ENCODE measurements at regions not wholly inside any gene's neighbourhood (a gene's known extent, or its start where the extent isn't known, plus 50 kb on each side); places are given as distances from the start of the nearest gene placed in this dataset.
"Not testable (repeated sequence)": the region's sequence is repeated elsewhere in the genome, so short reads cannot be mapped to it uniquely, and the experiment has no call there.

DNA sequence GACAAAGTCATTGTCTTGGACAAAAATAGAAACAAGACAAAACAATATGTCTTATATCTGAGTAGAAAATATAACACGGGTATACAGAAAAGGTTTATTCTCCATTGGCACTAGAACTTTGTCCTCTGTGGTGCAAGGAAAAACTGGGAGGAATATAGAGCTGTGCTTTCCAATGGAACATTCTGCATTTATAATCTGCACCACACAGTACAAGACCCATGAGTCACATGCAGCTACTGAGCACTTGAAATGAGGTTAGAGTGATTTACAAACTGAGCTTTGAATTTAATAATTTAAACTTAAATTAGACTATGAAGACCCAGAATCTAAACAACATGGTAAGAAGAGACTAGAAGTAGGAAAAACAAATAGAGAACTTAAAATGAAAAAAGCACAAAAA lies 86.1 kb downstream of the RAP2A start:
- DNase-seq = no peak

DNA sequence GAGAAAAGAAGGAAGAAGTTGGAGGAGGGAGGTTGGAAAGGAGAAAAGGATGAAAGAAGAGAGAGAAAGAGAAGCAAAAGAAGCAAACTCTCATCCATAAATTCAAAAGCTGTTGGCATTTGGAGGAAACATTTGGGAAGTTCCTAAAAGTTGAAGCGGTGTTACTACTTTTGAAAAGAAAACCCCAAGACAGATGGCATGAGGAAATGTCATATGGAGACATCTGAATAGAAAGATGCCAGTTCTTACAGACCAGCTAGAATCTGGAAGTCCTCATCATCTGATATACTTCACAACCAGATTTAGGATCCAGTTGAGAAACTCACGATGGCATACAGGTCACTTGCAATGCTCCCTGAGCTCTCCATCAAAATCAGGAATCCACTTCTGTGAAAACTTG lies 86.9 kb downstream of the RAP2A start:
- DNase-seq = no peak

DNA sequence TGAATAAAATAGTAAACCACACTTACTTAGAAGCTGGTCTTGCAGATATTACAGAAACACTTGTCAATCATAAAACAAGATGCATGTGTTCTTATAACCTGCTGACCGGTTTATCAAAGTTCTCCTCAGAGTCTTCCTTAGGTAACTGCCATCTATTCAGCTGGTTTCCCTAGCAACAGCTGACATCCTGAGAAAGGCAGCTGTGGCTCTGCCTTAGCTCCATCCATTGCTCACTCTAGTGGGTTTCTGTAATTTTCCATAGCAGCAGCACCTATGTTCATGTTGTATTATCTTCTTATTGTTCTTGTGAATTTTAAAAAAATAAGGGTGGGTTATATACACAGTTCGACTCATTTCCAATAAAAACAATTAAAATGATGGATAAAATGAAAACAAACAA lies 87.8 kb downstream of the RAP2A start:
- DNase-seq = no peak

DNA sequence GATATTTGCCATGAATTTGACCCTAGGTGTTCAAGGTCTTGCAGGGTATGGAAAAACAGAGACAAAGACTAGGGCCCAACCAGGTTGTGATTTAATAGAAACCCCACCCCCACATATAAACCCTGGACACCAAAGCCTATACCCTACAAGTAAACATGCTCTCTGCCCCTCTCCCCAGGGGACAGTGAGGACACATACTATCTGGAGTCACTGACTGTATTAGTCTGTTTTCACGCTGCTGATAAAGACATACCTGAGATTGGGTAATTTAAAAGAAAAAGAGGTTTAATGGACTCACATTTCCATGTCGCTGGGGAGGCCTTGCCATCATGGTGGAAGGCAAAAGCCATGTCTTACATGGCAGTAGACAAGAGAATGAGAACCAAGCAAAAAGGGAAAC lies 88.3 kb downstream of the RAP2A start:
- DNase-seq = no peak

DNA sequence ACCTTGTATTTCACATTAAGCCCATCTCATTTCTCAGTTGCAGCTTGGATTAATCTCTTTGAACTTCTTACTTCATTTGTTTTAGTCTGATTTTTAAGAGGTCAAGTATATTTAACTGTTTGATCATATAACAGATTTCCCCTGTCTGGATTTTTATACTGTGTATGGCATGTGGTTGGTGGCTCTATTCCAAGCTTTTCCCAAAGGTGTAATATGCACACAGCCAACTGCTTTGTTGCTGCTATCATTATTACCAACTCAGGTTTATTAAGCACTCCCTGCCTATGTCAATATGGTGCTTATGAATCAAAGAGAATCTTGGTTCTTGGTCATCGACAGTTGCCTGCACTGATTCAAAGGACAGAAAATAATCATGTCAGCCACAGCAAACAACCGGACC lies 92.6 kb downstream of the RAP2A start:
- no peak for DNase-seq

DNA sequence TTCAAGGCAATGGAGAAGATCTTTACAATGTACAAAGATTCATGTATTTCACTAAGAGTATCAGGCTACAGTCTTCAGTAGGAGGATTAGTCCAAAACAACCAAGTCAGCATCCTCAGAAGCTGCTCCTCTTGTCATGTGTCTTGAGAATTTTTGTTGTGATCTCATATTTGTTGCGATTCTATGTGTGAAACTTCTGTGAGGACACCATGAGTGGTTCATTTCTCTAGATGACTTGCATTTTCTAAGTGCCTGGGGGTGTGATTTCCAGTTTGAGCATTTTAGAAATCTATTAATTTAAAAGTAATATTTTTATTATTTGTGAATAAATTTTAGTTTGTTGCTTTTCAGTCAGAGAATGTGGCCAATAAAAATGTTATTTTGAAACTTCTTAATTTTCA lies 94.5 kb downstream of the RAP2A start:
- DNase-seq = no peak

DNA sequence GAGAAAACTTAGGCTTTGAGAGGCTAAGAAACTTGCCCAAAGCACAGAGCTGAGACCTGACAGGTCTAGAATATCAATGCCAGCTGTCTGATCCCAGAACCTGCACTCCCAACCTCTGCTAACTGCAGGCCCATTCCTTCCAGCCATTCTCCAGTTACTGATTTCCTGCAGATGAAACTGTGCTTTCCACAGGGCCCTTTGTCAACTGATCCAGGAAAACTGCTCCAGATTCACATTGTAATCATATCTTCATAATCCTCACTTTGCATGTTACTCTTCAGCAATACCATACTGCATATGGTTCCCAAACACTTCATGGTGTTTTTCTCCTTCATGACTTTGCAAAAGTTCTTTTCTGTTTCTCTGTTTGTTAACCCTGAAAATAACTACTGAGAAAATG lies 100.6 kb downstream of the RAP2A start:
- DNase-seq = no peak

DNA sequence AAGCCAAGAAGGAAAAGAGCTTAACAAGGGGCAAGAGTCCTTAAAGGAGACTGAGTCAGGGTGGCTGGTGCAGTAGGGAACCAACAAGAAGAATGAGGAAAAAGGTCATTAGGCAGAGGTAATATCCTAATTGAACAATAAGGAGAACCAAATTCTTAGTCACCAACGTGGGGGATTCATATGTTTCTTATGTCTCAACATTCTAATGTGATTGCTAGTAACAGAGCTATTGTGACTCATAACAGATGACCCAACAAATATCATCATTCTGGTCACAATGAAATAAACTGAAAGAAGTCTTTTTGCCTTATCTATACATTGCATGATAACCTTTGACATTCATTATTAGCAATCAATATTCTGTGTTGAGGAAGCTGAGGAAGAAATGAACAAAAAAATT lies 101.6 kb downstream of the RAP2A start:
- DNase-seq = peak; percentile 75

DNA sequence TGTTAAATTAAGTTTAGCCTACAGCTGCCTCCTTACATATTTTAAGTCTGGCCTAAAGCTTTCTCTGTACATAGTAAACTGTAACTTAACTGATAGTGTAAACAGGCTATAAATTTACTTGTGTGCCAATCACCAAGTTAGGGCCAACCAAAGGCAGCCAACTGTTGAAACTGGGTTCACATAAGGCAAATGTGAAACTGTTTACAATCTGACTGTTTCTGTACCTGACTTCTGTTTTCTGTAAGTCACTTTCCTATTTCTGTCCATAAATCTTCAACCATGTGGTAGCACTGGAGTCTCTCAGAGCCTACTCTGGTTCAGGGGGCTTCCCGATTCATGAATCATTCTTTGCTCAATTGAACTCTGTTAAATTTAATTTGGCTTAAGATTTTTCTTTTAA lies 103.1 kb downstream of the RAP2A start:
- DNase-seq = no peak

DNA sequence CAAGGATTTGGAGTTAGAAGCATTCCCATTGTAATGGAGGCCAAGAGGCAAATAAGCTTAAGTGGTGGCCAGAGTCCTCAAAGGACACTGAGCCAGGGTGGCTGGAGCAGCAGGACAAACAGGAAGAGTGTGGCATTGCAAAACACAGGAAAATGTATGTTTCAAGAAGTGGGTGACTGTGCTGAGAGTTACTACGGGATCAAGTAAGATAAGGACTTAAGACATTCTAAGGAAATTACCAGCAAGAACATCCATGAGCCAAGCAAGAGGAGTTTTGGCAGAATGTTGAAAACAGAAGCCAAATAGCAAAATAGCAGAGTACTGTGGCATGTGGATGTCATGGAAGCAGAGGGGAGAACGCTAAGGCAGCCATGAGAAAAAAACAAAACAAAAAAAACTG lies 104.2 kb downstream of the RAP2A start:
- no peak for DNase-seq

DNA sequence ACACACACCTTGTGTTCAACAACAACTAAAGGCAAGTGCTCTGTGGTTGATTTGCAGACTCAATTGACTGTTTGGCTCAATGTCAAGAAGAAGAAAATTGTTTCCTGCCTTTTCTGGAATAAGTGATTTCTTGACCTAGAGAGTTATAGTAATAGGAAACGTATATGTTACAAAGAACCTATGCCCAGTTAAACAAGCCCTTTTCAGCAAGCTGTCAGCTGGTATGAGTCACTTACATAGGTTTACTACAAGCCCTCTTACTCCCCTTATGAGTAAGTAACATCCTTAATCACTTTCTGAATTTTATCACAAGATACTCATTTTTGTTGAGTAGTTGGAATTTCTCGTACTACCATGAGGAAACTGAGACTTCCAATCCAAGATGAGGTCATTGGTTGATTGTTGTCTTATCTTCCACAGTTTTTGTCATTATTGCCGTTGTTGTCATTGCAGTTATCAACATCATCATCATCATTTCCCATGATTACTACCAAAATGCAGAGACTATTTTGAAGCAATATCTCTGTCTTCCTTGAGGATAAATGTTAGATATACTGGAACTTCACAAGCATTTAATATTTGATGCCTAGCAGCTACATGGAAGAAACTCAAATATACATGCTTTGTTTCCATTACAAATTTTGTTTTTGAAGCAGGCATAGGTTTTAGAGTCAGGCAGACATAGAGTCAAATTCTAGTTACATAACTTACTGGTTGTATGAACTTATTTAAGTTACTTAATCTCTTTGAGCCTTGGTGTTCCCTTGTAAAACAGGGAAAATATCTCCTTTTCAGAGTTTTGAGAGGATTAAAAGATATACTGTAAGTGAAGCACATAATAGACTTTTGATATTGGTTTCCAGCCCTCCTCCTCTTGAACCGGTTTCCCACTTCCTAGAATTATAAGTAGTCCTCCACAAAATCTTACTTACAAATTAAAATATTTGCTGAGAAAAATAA lies 106.0 kb downstream of the RAP2A start:
- DNase-seq = peak; percentile 78

DNA sequence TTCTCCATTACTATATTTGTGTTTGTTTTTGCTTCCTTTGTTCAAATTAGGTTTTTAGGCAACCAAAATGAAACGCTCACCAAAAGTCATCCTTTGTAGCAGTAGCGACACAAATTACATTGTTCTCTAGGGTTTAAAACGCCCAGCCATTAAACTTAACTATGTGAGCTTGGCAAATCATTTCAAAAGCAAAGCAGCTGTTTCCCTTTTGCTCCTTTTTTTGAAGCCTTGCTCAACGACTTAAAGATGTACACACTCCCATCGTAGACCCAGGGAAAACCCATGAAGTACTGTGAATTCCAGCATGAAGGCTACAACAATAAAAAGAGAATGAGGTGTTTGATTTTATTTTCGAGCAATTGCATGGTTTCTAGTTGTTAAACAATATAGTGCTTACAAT lies 106.7 kb downstream of the RAP2A start:
- DNase-seq = no peak

DNA sequence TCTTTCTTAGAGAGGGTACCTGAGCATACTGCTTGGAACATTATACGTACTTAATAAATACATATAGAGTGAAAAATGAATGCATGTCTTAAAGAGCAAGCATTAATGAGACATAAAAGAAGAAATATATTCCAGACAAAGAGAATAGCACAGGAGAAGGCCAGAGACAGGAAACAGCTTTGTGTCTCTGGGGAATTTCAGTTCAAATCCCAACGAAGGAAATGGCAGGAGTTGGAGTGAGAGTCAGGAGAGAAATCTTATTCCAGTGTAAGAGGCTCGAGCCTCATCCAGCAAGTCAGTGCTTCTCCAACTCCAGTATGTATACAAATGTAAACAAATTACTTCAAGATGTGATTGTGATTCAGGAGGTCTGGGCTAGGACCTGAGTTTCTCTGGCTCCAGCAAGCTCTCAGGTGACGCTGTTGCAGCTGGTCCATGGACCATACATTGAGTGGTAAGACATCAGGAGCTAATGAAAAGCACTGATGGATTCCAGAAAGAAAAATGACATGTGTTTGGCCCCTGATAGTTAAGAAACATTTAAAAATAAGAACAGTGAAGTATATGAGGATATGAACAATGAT lies 108.2 kb downstream of the RAP2A start:
- DNase-seq = no peak

DNA sequence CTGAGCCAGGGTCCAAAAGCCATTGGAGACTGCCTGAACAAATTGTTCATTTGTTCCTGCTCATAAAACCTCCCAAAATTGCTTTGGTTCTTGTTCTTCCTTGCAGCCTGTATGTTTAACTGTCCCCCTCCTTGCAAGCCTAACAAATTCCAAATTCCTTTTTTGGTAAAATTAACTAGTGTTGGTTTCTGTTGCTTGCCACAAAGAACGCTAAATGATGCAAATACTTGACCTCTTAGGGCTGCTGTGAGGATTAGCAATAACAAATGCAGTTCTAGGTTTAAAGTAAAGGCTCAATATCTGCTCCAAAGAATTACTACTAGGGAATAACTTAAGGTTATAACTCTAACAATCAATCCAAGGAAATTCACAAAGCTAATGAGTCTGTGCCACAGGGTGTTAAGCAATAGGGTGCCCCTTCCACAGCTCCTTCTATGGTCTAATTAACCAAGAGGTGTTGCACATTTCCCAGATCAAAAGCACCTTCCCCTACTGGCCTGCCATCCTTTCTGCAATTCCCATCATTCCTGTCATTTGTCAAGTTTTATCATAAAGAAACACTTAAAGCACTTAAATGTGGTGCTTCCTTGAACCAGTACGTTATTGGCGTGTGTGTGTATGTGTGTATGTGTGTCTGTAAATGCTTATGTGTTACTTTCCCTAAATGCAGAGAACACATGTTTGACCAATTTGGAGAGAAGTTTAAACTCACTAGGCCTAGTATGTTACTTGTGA lies 110.2 kb downstream of the RAP2A start:
- peak; percentile 61 for DNase-seq

DNA sequence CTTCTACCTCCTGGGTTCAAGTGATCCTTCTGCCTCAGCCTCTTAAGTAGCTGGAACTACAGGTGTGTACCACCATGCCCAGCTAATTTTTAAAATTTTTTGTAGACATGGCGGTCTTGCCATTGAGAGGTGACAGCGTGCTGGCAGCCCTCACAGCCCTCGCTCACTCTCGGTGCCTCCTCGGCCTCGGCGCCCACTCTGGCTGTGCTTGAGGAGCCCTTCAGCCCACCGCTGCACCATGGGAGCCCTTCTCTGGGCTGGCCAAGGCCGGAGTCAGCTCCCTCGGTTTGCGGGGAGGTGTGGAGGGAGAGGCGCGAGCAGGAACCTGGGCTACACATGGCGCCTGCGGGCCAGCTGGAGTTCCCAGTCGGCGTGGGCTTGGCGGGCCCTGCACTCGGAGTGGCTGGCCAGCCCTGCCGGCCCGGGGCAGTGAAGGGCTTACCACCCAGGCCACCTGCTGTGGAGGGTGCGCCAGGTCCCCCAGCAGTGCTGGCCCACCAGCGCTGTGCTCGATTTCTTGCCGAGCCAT lies 111.1 kb downstream of the RAP2A start:
- not testable (repeated sequence) for DNase-seq

DNA sequence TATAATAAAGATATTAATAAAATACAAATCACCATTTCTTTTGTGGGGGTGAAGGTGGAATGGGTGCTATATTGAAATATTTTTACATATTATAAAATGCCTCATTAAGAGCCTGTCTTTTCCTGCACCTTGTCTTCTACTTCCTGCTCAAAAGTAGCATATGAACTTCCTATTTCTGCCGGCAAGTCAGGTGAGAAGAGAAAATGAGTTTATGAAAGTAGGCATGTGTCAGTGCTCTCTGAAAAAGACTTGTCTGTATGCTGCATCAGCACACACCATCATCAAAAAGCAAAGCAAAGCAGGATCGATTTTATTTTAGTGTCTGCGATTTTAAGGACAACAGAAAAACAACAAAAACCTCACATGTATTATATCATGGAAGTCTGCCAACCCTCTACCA lies 114.2 kb downstream of the RAP2A start:
- no peak for DNase-seq

DNA sequence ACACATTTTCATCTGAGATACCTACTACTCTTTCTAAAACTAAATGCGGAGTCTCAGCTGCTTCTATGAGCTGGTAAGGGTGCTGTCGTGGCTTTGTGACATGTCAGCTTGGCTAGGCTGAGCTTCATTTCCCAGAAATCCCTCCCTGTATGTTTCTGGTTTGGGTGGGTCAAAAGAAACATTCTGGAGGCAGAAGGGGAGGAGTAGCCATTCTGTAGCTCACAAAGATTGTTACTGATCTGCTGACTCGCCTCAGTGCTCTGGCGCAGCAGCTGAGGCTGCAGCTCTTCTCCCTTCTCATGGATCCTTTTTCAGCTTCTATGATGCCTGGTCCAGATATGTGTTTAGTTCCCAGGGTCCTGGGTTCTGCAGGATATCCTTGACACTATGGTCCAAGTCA lies 114.7 kb downstream of the RAP2A start:
- no peak for DNase-seq

DNA sequence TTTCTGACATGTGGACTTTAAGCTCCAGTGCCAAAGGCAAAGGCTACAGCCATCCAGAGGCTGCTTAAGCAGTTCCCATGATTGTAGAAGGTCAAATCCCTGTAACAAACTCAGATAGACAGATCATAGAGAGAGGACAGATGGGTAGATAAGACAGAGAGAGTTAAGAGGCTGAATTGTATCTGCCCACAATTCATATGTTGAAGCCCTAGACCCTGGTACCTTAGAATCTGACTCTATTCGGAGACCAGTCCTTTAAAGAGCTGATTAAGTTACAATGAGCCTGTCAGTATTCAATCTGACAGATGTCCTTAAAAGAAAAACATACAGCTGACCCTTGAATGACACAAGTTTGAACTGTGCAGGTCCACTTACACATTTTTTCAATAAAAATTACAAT lies 115.2 kb downstream of the RAP2A start:
- DNase-seq = no peak

DNA sequence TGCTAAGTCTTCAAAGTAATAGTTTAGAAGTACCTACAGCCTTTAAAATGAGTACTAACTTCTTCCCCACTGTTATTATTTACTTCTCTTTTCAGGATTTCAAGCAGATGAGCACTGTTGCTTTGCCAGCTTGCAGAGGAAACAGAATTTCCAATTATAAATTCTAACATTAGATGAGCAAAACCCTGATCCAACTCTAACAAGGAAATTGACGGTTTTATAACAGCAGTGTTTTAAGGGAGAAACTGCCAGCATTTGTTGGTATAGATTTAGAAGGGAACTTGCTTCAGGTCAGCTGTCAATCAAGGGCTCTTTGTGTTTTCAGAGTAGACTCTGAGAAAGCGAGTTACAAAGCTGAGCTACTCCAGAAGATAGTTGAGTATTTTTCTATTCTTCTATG lies 120.5 kb downstream of the RAP2A start:
- no peak for DNase-seq

DNA sequence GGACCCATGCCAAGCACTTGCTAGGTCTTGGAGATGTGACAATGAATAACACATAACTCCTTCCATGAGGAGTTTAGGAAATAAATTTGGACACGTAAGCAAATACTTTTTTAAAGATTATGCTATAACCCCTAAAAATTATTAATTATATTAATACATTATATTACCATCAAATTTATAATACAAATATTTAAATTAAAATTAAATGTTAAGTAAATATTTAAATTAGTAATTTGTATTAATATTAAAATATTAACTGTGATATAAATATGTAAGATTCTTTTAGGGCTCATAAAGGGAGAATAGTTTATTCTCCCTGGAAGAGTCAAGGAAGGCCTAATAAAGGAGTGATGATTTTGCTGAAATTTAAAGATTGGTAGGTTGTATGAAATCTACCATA lies 121.1 kb downstream of the RAP2A start:
- DNase-seq = no peak

DNA sequence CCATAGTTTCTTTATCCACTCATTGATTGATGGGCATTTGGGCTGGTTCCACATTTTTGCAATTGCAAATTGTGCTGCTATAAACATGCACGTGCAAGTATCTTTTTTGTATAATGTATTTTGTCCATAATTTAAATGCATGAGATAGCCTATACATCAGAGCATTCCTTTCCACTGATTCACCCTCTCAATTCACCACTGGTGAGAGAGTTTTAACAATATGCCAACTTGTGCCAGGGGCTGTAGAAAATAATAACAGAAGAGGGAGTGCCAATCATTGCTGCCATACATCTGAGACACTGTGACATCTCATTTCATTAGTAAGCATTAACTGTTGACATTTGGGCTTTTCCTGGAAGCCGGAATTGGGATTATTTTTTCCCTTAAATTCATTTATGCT lies 125.1 kb downstream of the RAP2A start:
- DNase-seq = no peak

DNA sequence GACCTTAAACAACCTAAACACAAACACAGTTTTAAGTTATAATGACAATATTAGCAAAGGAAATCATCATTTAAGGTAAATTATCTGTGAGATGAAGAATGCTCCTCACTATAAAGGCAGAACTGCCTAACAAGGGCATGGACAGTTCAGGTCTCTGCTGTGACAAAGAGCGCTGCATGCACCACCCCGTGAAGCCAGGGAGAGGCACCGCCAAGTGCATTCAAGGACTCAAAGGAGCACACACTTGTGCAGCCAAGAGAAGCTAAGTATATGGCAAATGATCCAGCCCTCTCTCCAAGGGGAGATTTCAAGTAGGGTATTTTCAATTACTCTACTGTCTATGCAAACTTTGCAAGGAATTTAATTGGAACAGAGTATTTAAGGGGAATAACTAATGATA lies 126.0 kb downstream of the RAP2A start:
- no peak for DNase-seq

DNA sequence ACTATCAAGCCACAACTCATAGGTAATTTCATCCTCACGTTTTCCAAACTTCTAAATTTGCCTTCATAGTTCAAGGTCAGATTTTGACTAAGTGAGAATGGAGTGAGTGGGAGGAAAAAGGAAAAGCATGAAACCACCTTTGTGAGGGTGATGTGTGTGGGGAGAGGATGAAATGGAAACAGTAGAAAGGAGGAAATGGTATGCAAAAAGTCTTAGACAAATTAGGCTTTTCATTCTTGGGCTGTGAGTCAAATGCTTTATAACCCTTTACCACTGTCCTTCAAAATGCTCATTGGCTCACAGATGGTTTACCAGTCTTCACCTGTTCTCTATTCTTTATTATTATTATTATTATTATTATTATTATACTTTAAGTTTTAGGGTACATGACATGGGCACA lies 127.2 kb downstream of the RAP2A start:
- DNase-seq = no peak
